ENCODE measurements at regions not wholly inside any gene's neighbourhood (a gene's known extent, or its start where the extent isn't known, plus 50 kb on each side); places are given as distances from the start of the nearest gene placed in this dataset.

DNA sequence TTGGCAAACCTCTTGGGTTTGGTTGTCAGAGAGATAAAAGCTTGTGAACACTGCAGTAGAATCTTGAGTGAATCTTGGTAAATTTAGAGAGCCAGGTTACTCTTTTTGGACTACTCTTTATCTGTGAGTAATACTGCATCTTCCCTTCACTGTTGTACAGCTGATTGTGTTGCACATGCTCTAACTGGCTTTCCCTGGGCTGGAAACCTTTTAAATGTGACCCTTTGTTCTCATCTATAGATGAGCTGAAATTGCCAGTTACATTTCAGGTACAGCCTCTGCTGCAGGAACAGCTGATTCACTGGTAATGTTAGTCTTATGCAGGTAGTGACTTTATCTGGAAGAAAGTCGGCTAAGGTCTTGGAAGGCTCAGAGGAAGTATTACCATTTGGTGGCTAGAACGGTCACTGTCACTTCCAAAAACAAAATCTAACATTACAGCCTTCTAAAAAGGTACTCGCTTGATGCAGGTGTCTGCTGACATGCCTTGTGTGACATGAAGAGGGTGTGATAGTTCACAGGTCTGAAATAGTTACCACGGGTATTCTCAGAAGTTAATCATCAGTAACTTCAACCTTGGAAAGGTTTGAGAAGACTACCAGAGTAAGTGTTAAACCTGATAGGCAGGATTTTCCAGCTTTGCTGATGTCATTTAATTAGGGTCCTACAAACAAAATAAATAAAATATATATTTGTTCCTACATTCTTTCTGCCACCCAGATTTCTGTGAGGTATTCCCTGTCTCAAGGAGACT is 851.1 kb downstream of the SLC4A3 start:
- H3K4me2 ChIP-seq (ENCODE audit: low read depth, low read length, poor library complexity, severe bottlenecking) = no peak overlapping the region
- H4K20me1 ChIP-seq (ENCODE audit: insufficient read depth, low read length, poor library complexity, severe bottlenecking) = no peaks in the 10 kb centered on the region
- H3K36me3 ChIP-seq (ENCODE audit: insufficient read depth, low read length) = no peaks in the 10 kb centered on the region
- TF ChIP-seq, protein P1, sequence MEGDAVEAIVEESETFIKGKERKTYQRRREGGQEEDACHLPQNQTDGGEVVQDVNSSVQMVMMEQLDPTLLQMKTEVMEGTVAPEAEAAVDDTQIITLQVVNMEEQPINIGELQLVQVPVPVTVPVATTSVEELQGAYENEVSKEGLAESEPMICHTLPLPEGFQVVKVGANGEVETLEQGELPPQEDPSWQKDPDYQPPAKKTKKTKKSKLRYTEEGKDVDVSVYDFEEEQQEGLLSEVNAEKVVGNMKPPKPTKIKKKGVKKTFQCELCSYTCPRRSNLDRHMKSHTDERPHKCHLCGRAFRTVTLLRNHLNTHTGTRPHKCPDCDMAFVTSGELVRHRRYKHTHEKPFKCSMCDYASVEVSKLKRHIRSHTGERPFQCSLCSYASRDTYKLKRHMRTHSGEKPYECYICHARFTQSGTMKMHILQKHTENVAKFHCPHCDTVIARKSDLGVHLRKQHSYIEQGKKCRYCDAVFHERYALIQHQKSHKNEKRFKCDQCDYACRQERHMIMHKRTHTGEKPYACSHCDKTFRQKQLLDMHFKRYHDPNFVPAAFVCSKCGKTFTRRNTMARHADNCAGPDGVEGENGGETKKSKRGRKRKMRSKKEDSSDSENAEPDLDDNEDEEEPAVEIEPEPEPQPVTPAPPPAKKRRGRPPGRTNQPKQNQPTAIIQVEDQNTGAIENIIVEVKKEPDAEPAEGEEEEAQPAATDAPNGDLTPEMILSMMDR (conservative IDR thresholded peaks at IDR 0.05; ENCODE audit: low read length) = no peak
- no peak for TF ChIP-seq EZH2phosphoT487 (IDR thresholded peaks at IDR 0.05; ENCODE audit: borderline replicate concordance)
- H3K9me2 ChIP-seq (replicated peaks; ENCODE audit: low read depth, low read length) = no peaks in the 10 kb centered on the region
- H3K4me1 ChIP-seq (ENCODE audit: insufficient read depth, low read length, poor library complexity, severe bottlenecking) = no peaks in the 10 kb centered on the region
- H3F3A ChIP-seq (ENCODE audit: low read depth) = no peaks in the 10 kb centered on the region
- H3K9me3 ChIP-seq (ENCODE audit: insufficient read depth, low read depth, low read length) = no peaks in the 10 kb centered on the region
- no peak overlapping the region for H3K9ac ChIP-seq (ENCODE audit: low read depth, low read length, poor library complexity, severe bottlenecking)
- H3K79me2 ChIP-seq (ENCODE audit: insufficient read depth, low read length) = no peaks in the 10 kb centered on the region
- no peak overlapping the region for H2AFZ ChIP-seq (ENCODE audit: low read length)
- no peak overlapping the region for H3K4me3 ChIP-seq (ENCODE audit: low read length, poor library complexity, severe bottlenecking)
- no peaks in the 10 kb centered on the region for H3K27me3 ChIP-seq (ENCODE audit: insufficient read depth, low read length, poor library complexity, severe bottlenecking)

DNA sequence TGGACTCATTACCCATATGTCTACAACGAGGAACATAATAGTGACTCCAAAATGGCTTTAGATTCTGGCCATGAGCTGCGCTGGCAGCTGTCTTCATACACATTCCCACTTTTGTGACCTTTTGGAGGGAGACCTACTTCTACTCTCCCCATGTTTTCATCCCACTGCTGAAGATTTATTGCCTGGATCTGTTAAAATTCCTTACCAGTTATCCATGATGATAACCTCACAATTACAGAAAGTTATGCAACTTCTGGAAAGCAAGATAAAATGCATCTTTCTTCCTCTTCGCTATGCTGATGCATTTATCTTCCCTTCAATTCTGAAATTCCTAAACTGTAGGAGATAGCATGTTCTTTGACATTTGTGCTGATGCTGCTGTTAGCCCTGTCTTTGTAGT is 855.3 kb downstream of the SLC4A3 start:
- H3K4me2 ChIP-seq (ENCODE audit: low read depth, low read length, poor library complexity, severe bottlenecking) = no peak overlapping the region
- 0 out of 2 replicates have a peak, but pooled peaks cover 3% of the 10 kb centered on the region for H3K9me3 ChIP-seq (ENCODE audit: insufficient read depth, low read depth, low read length)
- no peak overlapping the region for H3K9ac ChIP-seq (ENCODE audit: low read depth, low read length, poor library complexity, severe bottlenecking)
- H4K20me1 ChIP-seq (ENCODE audit: insufficient read depth, low read length, poor library complexity, severe bottlenecking) = no peaks in the 10 kb centered on the region
- H2AFZ ChIP-seq (ENCODE audit: low read length) = no peak overlapping the region
- no peak overlapping the region for H3K4me3 ChIP-seq (ENCODE audit: low read length, poor library complexity, severe bottlenecking)
- TF ChIP-seq, protein P1 (conservative IDR thresholded peaks at IDR 0.05; ENCODE audit: low read length) = no peak
- TF ChIP-seq EZH2phosphoT487 (IDR thresholded peaks at IDR 0.05; ENCODE audit: borderline replicate concordance) = no peak
- H3K4me1 ChIP-seq (ENCODE audit: insufficient read depth, low read length, poor library complexity, severe bottlenecking) = no peaks in the 10 kb centered on the region
- H3F3A ChIP-seq (ENCODE audit: low read depth) = no peaks in the 10 kb centered on the region
- no peaks in the 10 kb centered on the region for H3K9me2 ChIP-seq (replicated peaks; ENCODE audit: low read depth, low read length)
- H3K36me3 ChIP-seq (ENCODE audit: insufficient read depth, low read length) = no peaks in the 10 kb centered on the region
- H3K79me2 ChIP-seq (ENCODE audit: insufficient read depth, low read length) = no peaks in the 10 kb centered on the region
- no peaks in the 10 kb centered on the region for H3K27me3 ChIP-seq (ENCODE audit: insufficient read depth, low read length, poor library complexity, severe bottlenecking)

DNA sequence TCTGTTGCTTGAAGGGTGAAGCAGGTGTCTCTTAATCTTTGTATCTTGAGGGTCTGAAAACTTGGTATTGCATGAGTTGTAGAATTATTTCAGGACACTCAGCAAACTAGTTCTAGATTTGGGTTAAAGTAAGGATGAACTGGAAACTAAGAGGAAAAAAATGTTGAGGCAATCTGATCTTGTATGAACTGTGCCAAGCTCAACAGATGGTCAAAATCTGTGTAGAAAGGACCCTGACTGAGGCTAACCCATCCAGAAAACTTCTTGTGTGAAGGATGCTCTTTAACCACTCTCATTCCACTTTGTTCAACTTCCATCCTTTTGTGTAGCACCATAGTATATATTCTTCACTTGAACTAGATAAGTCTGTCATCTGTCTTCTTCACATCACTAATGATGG is 861.7 kb downstream of the SLC4A3 start:
- no peak for TF ChIP-seq EZH2phosphoT487 (IDR thresholded peaks at IDR 0.05; ENCODE audit: borderline replicate concordance)
- TF ChIP-seq, protein P1 (conservative IDR thresholded peaks at IDR 0.05; ENCODE audit: low read length) = no peak
- Histone ChIP-seq H3K9me2 (replicated peaks; ENCODE audit: low read depth, low read length) (no peaks in the 10 kb centered on the region), H3K4me2 (ENCODE audit: low read depth, low read length, poor library complexity, severe bottlenecking) (no peak overlapping the region), H3K79me2 (ENCODE audit: insufficient read depth, low read length) (no peaks in the 10 kb centered on the region), H3F3A (ENCODE audit: low read depth) (no peaks in the 10 kb centered on the region), H3K4me3 (ENCODE audit: low read length, poor library complexity, severe bottlenecking) (no peak overlapping the region), H3K4me1 (ENCODE audit: insufficient read depth, low read length, poor library complexity, severe bottlenecking) (no peaks in the 10 kb centered on the region), H4K20me1 (ENCODE audit: insufficient read depth, low read length, poor library complexity, severe bottlenecking) (no peaks in the 10 kb centered on the region), H3K9ac (ENCODE audit: low read depth, low read length, poor library complexity, severe bottlenecking) (no peak overlapping the region), H3K36me3 (ENCODE audit: insufficient read depth, low read length) (no peaks in the 10 kb centered on the region), H2AFZ (ENCODE audit: low read length) (no peak overlapping the region), H3K27me3 (ENCODE audit: insufficient read depth, low read length, poor library complexity, severe bottlenecking) (no peaks in the 10 kb centered on the region), H3K9me3 (ENCODE audit: insufficient read depth, low read depth, low read length) (peaks cover 7% of the 10 kb centered on the region; the same call in 1 of the 2 replicates)

Measured in Loucy (cell line).